PC-3 (cell line): ENCODE measurements at regions not wholly inside any gene's neighbourhood (a gene's known extent, or its start where the extent isn't known, plus 50 kb on each side); places are given as distances from the start of the nearest gene placed in this dataset.

ENCODE experiments used
- ATAC-seq: fragments of 200-7000 bp; cut with Tn5 transposase; 2 replicates; pipeline ENCODE4 v1.9.1; 2020; ENCODE audit warnings: mild to moderate bottlenecking, moderate library complexity
- BruUV-seq: library from RNA; stranded (reverse); fragments of 400-500 nt; replicated peaks from 2 replicates; lab custom pipeline; 2021; lab: Mats Ljungman, UMichigan
- CTCF ChIA-PET: fragments of 300-600 bp; sonication (Branson Sonifier 250); formaldehyde crosslinking; loops from one replicate; lab custom pipeline; 2022; ENCODE audit warnings: antibody characterized with exemption; lab: Charles Lee
- POLR2A ChIA-PET: fragments of 300-600 bp; sonication (Branson Sonifier 250); formaldehyde crosslinking; loops from one replicate; lab custom pipeline; 2022; ENCODE audit warnings: antibody characterized with exemption; ENCODE audit not compliant: unreplicated experiment; lab: Charles Lee
- DNase-seq: peaks from one replicate; pipeline ENCODE4 v3.0.0-alpha.2; 2015
- H2AFZ ChIP-seq: fragments of 300-600 bp; sonication (generic); 2 replicates; pipeline ENCODE4 v1.6.0; 2016; ENCODE audit warnings: antibody characterized with exemption, low read length
- H3F3A ChIP-seq: fragments of 300-600 bp; sonication (generic); one replicate; pipeline ENCODE4 v1.6.0; 2017; ENCODE audit warnings: antibody characterized with exemption, low read length, control low read depth, mild to moderate bottlenecking; ENCODE audit not compliant: unreplicated experiment
- H3K27ac ChIP-seq: fragments of 300-600 bp; sonication (generic); 2 replicates; pipeline ENCODE4 v1.5.1; 2016; ENCODE audit warnings: mild to moderate bottlenecking, low read length
- H3K27me3 ChIP-seq: fragments of 300-600 bp; sonication (generic); 2 replicates; pipeline ENCODE4 v1.6.1; 2016; ENCODE audit warnings: low read length, mixed read lengths
- H3K36me3 ChIP-seq: fragments of 300-600 bp; sonication (generic); 2 replicates; pipeline ENCODE4 v1.6.1; 2016; ENCODE audit warnings: low read depth, mixed run types, low read length, mixed read lengths
- H3K4me1 ChIP-seq: fragments of 300-600 bp; sonication (generic); 2 replicates; pipeline ENCODE4 v1.5.1; 2016; ENCODE audit warnings: low read length; ENCODE audit not compliant: insufficient read depth
- H3K4me2 ChIP-seq: fragments of 300-600 bp; sonication (generic); 2 replicates; pipeline ENCODE4 v1.6.0; 2016; ENCODE audit warnings: low read length
- H3K4me3 ChIP-seq: fragments of 300-600 bp; sonication (generic); 2 replicates; pipeline ENCODE4 v1.5.1; 2016; ENCODE audit warnings: mild to moderate bottlenecking, low read length, mixed read lengths
- H3K79me2 ChIP-seq: fragments of 300-600 bp; sonication (generic); 2 replicates; pipeline ENCODE4 v1.6.1; 2017; ENCODE audit warnings: low read length, mixed read lengths
- H3K9ac ChIP-seq: fragments of 300-600 bp; sonication (generic); 2 replicates; pipeline ENCODE4 v1.6.0; 2016; ENCODE audit warnings: mild to moderate bottlenecking, low read length
- H3K9me2 ChIP-seq: fragments of 300-600 bp; sonication (generic); replicated peaks from 2 replicates; pipeline ENCODE4 v1.6.1; 2016; ENCODE audit warnings: mixed run types, low read length, mixed read lengths
- H3K9me3 ChIP-seq: fragments of 300-600 bp; sonication (generic); 2 replicates; pipeline ENCODE4 v1.6.1; 2016; ENCODE audit warnings: low read length, mixed read lengths
- H4K20me1 ChIP-seq: fragments of 300-600 bp; sonication (generic); 2 replicates; pipeline ENCODE4 v1.6.1; 2016; ENCODE audit warnings: low read length, mixed read lengths
- CTCF ChIP-seq: fragments of 300-600 bp; sonication (generic); conservative IDR thresholded peaks from 2 replicates; pipeline ENCODE4 v1.5.1; 2017; ENCODE audit warnings: antibody characterized with exemption, low read depth, mild to moderate bottlenecking, low read length
- EZH2 ChIP-seq: fragments of 300-600 bp; sonication (generic); IDR thresholded peaks from one replicate; pipeline ENCODE4 v1.6.1; 2017; ENCODE audit warnings: antibody characterized with exemption, mild to moderate bottlenecking, low read length; ENCODE audit not compliant: unreplicated experiment
- EZH2phosphoT487 ChIP-seq: fragments of 300-600 bp; sonication (generic); IDR thresholded peaks from 2 replicates; pipeline ENCODE4 v1.6.1; 2018; ENCODE audit warnings: mild to moderate bottlenecking, antibody characterized with exemption, low read length, borderline replicate concordance
- intact Hi-C: fragments of 100-400 bp; cut with micrococcal nuclease; formaldehyde crosslinking; loops from 2 replicates; pipeline ENCODE4 v1.9.0; 2023

GRCh38 chr5:10031817-10032216 lies 217.9 kb downstream of the ATPSCKMT start:
- no peak overlapping the region for H3K27ac ChIP-seq
- peaks cover 6% of the 10 kb centered on the region; the same call in 1 of the 2 replicates for H3K9me2 ChIP-seq
- no peaks in the 10 kb centered on the region for H3F3A ChIP-seq
- H3K9ac ChIP-seq = no peak overlapping the region
- H4K20me1 ChIP-seq = no peaks in the 10 kb centered on the region
- no peak overlapping the region for H3K4me2 ChIP-seq
- BruUV-seq = no TSS peak
- no peaks in the 10 kb centered on the region for H3K27me3 ChIP-seq
- ChIA-PET POLR2A (no interaction called here), CTCF (no interaction called here)
- H3K79me2 ChIP-seq = no peaks in the 10 kb centered on the region
- ATAC-seq = no peak
- intact Hi-C loops = loop anchor here (2.0 kb wide), 1 partner anchor 133 kb away; no protein-coding TSS in a partner anchor
- no peaks in the 10 kb centered on the region for H3K36me3 ChIP-seq
- H3K4me3 ChIP-seq = no peak overlapping the region
- H3K9me3 ChIP-seq = no peaks in the 10 kb centered on the region
- no peak overlapping the region for H2AFZ ChIP-seq
- peaks cover 12% of the 10 kb centered on the region for H3K4me1 ChIP-seq
- TF ChIP-seq EZH2phosphoT487 = no peak
- peak; percentile 54 for TF ChIP-seq CTCF
- DNase-seq = peak; percentile 37

DNA sequence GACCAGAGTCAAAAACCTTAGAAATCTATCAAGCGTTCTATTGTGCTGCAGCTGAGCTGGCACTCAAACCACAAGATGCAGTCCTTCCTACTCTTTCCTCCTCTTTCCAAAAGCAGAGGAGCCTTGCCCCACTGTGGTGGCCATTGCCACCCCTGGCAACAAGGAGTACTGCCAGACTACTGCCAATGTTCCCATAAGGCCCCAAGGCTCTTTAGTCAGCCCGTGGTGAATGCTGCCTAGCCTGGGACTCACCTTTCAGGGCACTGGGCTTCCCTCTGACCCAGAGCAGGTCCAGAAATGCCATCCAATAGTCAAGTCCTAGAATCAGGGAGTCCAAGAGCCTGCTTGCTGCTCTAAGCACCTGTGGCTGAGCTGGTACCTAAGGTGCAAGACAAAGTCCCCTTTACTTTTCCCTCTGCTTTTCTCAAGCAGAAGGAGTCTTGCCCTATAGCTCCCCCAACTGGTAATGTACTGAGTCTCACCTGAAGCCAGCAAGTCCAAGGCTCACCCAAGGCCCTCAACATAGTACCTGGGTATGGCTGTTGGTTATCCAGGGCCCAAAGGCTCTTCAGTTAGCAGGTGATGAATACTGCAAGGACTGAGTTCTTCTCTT lies 219.4 kb downstream of the ATPSCKMT start:
- intact Hi-C loops = loop anchor here (2.0 kb wide), 1 partner anchor 132 kb away; no protein-coding TSS in a partner anchor
- DNase-seq = peak; percentile 76

More for the DNA sequence above, 219.4 kb downstream of the ATPSCKMT start:
- H2AFZ ChIP-seq = no peak overlapping the region
- TF ChIP-seq EZH2phosphoT487 (no peak), EZH2 (no peak), CTCF (peak; percentile 78)
- no peaks in the 10 kb centered on the region for H4K20me1 ChIP-seq
- no peak overlapping the region for H3K4me3 ChIP-seq
- no peaks in the 10 kb centered on the region for H3K36me3 ChIP-seq
- no TSS peak for BruUV-seq
- ChIA-PET CTCF (no interaction called here), POLR2A (no interaction called here)
- no peak for ATAC-seq
- H3K9ac ChIP-seq = no peak overlapping the region
- no peaks in the 10 kb centered on the region for H3K79me2 ChIP-seq
- H3K4me1 ChIP-seq = no peaks in the 10 kb centered on the region
- H3K9me2 ChIP-seq = 0 out of 2 replicates have a peak, but pooled peaks cover 6% of the 10 kb centered on the region
- no peaks in the 10 kb centered on the region for H3K27me3 ChIP-seq
- no peak overlapping the region for H3K27ac ChIP-seq
- no peak overlapping the region for H3K4me2 ChIP-seq
- H3K9me3 ChIP-seq = 0 out of 2 replicates have a peak, but pooled peaks cover 4% of the 10 kb centered on the region
- H3F3A ChIP-seq = no peaks in the 10 kb centered on the region
